ENCODE measurements at regions not wholly inside any gene's neighbourhood (a gene's known extent, or its start where the extent isn't known, plus 50 kb on each side); places are given as distances from the start of the nearest gene placed in this dataset.

- TF ChIP-seq CTCF (conservative IDR thresholded peaks at IDR 0.05; ENCODE audit: low read depth, low read length) (no peak), EZH2 (IDR thresholded peaks at IDR 0.05; ENCODE audit: borderline replicate concordance, low read depth, low read length, poor library complexity, severe bottlenecking) (no peak)
Measured at GRCh38 chr3:64422192-64422591, 196.9 kb upstream of the PRICKLE2 start.

Measured in A673 (cell line).